ENCODE measurements at regions not wholly inside any gene's neighbourhood (a gene's known extent, or its start where the extent isn't known, plus 50 kb on each side); places are given as distances from the start of the nearest gene placed in this dataset.
"Not testable (repeated sequence)": the region's sequence is repeated elsewhere in the genome, so short reads cannot be mapped to it uniquely, and the experiment has no call there.

DNA sequence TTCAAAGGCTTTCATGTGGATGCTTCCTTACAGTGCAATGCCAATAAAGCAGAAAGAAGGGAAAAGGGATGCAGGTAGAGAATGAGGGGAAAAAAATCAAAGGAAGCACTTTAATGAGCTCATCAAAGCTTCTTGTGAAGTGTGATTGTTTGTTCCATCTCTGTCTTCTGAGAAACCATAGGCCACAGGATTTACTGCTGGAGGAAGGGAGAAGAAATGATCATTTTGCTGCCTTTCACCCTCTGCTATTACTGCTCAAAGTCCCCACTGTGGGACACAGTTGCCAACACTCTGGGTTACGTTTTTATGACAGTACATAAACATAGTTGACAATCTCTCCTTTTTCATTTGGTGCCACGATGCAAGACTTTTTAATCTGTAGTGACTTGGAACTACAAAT is 558.0 kb upstream of the TECRL start:
- DNase-seq (ENCODE audit: low spot score): no peak

DNA sequence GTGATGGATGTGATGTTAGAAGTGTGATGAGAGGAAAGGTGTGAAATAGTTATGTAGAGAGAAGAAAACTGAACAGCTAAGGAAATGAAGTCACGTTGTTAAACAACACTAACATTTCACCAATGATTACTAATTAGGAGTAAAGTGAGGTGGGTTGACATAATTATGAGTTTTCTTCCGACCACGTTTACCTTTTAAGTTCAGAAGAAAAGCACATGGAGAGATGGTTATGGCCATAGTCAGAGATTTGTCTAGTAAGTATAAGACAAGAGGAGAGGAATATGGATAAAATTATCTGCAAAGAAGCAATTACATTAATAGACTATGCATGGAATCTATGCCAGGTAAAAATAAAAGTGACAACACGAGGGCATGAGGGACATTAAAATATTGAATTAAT is 551.3 kb upstream of the TECRL start:
- no peak for DNase-seq (ENCODE audit: low spot score)

DNA sequence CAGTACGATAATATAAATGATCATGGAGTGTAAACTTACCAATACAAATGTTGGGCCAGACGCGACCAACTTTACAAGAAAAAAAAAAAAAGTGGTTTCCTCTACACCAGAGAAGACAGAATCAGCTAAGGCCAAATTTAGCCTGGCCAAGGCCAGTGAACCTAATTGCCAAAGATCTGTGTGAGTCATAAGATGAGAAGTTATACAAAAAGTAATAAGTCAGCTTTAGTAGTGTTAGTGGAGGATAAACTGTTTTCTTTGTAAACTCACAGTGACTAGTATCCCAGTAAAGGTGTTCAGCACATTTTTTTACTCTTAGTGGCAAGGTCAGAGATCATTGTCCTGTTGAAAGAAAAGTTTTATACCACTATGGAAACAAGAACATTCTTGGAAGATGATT is 531.4 kb upstream of the TECRL start:
- no peak for DNase-seq (ENCODE audit: low spot score)

DNA sequence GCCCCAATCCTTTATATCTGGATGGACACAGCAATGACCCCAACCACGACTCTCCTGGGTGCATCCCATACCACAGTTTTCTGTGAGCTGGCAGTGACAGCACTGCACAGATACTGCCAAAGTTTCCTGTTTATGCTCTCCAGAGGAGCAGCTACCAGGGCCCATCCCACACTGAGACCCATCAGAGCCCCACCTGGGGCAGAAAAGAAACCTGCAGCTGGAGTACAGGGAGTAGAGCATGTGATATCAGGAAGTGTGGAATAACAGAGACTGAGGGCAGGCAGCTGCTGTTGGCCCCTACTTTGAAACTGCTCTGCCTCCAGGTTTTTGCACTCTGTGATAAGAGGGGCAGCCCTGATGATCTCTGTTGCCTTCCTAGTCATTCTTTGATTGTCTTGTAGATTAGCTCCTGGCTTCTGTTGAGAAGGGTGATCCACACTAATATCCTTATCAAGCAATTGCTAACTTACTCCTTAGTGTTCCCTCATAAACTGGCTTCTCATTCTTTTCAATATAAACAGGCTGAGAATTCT is 526.3 kb upstream of the TECRL start:
- no peak for DNase-seq (ENCODE audit: low spot score)

DNA sequence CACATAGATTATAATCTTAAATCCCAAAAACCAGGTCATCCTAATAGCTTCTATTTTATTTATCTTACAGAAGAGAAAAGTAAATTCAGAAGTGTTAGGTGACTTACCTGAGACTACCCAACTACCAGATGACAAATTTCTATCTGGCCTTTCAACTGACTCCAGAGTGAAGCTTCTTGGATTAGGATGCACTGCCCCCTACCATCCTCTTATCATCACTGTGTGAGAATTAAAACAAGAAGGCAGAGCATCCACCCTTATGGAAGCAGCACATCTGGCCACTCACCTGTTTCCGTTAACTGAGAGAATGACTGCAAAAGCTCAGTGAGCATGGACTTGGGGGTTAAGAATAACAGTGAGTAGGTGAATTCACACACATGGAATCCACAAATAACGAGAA is 502.6 kb upstream of the TECRL start:
- no peak for DNase-seq (ENCODE audit: low spot score)

DNA sequence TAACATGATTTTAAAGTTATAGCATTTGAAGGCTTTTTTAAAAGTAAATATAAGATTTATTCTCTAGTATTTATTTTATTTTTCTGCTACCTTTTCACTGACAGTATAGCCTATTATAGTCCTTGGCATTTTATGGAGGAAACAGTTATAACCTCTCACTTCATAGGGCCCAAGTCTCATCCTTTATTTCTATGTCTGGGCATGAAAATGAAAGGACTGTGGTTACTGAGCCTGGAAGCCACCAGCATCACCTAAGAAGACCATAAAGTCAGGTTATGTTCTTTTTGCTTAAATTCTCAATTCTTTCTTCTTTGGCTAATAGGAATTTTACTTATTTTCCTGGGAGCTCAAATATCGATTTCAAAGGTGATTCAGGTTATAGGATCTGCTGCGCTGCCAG is 494.7 kb upstream of the TECRL start:
- DNase-seq (ENCODE audit: low spot score): no peak

DNA sequence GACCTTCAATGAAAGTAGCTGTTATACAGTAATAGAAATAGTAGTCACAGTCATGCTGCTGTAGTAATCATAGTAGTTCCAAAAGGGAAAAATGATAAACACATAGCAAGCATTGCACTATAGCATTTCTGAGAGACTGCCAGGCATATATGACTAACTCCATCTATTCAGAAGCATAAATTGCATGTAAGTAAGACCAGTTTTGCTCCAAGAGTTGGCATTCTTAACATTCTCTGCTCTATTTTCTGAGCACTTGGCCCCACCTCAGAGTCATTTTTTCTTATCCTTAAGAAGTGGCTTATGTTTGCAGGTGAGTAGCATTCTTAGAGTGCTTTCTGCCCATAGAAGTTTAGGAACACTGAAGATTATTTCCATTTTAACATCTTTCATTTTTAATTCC is 490.3 kb upstream of the TECRL start:
- no peak for DNase-seq (ENCODE audit: low spot score)

DNA sequence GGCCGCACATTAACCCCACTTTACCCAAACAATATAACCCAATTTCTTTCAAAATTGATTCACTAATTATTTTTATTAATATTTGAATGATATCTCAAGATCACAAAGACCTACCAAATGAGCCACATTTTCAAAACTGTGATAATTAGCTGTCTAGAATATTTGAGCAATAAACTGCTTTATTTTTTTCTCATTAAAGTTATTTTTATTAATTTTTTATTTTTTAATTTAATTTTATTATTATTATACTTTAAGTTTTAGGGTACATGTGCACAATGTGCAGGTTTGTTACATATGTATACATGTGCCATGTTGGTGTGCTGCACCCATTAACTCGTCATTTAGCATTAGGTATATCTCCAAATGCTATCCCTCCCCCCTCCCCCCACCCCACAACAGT is 489.8 kb upstream of the TECRL start:
- DNase-seq (ENCODE audit: low spot score): not testable (repeated sequence)

DNA sequence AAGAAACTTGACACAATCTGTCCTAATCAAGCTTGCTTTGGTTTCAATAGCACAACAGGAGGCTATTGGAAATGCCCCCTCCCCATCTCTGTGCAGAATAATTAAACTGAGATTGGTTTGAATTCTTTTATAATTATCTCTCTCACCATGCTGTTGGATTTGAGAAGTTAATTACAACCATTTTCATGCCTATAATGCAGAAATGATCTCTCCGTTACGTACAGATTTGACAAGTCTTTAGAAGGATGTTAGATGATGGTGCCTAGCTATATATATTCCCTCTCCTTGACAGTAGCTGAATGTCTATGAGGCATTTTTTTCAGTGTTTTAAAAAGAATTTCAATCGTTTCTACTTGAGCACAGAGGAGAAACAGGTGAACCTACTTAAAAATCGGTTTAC is 488.4 kb upstream of the TECRL start:
- no peak for DNase-seq (ENCODE audit: low spot score)

DNA sequence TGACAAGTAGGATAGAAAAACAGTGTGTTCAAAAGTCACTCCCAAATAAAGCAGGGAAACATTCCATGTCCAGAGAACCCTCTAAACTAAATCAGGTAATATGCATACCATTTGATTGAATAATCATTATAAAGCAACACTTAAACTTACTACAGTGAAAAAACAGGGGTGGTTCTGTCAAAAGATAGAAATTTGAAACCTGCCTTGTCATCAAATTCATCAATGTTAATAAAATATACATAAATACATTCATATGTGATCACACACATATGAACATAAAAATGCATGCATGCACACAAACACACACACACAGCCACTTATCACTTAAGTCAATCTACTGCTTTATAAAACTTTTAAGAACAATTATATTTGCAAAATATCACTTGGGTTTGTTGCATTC is 485.8 kb upstream of the TECRL start:
- DNase-seq (ENCODE audit: low spot score): no peak

DNA sequence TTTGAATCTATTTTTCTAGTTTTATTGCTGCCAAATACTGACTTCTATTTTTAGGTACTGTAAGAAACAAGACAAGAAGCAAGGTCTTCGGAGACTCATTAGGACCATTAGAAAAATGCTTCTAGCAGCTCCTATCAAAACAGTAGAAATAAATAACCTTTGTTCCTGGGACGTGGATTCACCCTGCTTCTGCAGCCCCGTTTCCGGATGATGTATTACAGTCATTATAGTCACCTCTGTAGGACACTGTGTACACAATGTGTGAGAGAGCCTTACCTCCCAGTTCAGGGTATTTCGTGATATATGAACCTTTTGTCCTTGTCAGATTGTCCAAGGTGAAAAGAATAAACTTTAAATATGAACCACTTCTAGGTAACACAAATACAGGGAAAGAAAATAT is 484.0 kb upstream of the TECRL start:
- DNase-seq (ENCODE audit: low spot score): no peak

DNA sequence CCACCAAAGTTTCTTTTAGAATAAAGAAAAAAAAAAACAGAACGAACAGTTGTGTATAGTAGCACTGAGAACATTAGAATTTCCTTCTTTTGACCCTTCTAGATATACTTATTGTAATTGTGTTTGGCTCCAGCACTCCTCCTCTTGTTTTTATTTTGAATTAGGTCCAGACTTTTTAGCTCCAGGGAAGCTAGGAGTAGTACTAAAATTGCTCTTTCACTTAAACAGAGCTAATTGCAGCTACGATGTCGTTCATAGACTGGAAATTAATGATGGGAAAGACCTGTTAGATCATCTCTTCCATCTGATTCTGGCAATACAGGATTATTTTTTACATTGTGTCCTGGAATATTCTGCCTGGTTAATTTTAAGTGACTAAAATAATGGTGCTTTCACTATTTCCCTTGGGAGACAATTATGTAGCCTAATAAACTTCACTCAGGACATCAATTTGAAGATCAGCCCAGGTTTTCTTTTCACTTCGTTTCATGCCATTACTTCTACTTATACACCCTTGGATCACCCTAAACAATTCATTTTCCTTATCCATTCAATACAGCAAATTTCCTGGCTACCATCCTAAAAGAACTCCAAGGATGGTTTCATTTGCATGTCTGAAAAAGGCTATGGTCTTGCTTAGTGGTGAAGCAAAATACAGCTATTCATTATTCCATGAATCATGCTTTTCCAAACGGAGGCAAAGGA is 480.8 kb upstream of the TECRL start:
- no peak for DNase-seq (ENCODE audit: low spot score)

DNA sequence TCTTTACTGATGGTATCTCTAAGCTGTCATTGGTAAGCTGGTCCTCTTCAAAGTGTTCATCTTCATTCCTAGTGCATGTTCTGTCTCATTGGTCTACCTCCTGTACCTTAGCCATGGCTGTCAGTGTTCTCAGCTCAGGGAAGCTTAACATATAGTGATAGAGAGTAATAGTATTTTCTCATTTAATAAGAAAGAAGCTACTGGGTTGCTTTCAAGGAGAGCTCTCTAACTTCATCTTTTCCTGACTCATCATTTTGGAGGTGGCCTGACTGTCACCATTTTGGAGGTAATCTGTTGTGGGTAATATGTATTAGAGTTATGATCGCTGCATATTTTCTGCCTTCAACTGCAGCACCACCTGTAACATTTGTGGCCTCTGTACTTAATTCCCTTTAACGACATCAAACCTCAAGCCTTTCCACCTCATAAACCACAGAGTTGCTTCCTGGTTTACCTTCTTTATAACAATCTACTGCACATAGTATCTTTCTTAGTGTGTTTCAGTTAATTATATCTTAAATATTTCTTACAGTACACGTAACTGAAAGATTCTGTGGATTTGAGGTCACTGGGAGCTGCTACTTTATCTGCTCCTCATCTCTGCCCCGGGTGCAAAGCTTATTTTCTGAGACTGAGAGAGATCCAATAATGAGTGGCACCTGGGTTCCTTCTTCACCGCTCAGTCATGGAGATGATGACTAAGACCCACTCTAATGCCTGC is 474.0 kb upstream of the TECRL start:
- DNase-seq (ENCODE audit: low spot score): no peak

DNA sequence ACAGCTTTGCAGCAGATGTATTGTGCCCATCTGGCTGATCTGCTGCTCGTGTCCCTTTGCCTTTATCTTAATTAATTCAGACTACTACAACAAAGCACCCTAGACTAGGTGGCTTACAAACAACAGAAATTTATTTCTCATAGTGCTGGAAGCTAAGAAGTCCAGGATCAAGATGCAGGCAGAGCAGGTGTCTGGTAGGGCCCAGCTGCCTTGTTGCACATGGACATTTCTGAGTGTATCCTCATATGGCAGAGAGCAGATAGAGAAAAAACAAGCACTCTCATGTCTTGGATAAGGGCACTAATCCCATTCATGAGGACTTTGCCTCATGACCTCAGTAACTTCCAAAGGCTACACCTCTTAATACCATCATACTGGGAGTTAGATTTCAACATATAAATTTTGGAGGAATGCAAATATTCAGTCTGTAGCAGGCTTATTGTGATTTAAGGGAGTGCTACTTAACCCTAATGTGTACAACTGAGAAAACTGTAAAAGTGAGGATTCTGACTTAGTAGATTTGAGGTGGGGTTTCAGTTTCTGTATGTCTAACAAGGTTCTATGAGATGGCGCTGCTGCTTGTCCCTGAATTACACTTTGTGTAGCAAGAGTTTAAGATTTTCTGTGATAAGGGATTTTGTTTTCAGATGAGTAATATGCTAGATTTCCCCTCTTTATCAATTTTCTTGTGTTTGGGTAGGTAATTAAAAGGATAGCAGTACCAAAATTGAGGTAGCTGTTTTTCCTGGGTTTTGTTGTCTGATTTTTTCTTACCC is 473.2 kb upstream of the TECRL start:
- DNase-seq (ENCODE audit: low spot score): no peak

DNA sequence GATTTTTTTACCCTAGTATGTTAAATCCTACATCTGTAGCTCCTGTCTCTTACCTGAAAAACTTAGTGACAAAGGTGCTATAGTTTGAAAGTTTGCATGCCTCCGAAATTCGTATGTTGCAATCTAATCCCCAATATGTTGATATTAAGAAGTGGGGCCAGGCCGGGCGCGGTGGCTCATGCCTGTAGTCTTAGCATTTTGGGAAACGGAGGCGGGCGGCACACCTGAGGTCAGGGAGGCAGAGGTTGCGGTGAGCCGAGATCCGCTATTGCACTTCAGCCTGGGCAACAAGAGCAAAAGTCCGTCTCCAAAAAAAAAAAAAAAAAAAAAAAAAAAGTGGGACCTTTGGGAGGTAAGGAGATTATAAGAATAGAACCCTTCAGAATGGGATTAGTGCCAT is 471.3 kb upstream of the TECRL start:
- DNase-seq (ENCODE audit: low spot score): no peak

DNA sequence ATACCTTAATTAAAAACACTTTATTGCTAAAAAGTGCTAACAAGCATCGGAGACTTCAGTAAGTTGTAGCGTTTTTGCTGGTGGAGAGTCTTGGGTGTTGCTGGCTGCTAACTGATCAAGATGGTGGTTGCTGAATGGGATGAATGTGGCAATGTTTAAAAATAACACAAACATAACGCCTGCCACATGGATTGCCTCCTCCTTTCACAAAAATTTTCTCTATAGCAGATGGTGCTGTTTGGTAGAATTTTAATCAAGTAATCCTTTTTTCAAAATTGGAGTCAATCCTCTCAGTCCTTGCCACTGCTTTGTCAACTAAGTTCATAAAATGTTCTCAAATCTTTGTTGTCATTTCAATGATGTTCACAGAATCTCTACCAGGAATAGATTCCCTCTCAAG is 466.8 kb upstream of the TECRL start:
- DNase-seq (ENCODE audit: low spot score): no peak

DNA sequence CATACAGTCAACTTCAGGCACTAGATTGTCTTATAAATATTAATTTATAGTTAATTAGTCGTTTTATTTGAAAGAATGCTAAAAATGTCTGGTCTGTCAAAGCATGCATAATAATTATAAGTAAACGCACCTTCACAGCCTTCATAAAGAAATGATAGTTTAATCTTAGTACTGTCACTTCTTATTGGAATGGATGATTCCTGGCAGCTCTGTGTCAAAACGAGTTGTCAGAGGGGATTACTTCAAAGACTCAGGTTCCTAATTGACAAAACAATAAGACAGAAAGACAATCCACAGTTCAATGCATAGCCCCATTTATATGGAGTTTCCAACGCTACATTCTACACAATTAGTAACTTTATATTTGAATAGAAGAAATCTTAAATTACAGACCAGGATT is 461.3 kb upstream of the TECRL start:
- DNase-seq (ENCODE audit: low spot score): no peak

DNA sequence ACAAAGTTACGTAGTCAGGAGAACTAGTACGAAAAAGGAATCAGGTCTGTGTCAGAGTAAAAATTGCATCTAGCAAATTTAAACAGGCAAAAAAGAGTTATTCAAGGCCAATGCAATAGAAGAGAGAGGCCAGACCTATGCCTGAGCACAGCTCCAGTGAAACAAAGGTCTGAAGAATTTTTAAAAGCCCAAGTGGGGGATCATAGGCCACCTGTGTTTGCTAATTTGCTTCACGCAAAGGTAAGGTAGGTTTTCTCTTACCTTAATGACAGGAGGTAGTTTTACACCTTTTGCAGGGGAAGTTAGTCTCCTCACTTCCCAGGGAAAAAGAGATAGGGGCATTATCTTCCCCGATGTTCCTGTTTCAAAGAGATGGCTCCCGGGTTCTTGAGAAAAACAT is 448.6 kb upstream of the TECRL start:
- DNase-seq (ENCODE audit: low spot score): no peak

DNA sequence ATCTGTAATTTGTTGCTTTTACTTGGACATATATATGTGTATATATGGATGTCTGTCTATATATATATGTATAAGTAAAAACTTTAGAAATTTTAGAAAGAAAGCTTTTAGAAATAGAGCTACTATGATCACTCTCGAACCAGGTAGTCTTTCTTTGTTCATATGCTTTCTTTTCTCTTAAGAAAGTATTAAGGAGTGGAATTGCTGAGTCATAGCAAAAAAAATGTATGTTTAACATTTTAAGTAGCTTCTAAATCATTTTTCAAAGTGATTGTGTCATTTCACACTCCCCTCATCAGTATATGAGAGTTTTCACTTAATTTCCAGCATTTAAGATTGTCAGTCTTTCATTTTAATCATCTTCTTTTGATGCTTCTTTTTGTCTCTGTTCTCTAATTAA is 447.9 kb upstream of the TECRL start:
- DNase-seq (ENCODE audit: low spot score): no peak

DNA sequence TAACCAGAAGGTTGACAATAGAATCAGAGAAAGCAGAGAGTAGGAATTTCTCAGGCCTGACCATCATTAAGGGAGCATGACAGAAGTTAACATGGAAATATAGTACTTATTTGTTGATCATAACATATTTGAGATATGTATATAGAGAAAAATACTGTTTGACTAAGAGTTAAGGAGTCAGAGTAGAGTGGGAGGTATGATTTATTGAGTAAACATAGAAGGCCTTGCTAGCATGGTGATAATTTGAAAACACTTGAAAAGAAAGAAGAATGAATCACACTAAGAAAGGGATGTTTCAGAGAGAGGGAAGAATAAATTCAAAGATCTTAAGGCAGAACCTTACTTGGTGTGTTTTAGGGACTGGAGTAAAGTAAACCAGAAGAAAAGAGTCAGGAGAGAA is 437.2 kb upstream of the TECRL start:
- no peak for DNase-seq (ENCODE audit: low spot score)

DNA sequence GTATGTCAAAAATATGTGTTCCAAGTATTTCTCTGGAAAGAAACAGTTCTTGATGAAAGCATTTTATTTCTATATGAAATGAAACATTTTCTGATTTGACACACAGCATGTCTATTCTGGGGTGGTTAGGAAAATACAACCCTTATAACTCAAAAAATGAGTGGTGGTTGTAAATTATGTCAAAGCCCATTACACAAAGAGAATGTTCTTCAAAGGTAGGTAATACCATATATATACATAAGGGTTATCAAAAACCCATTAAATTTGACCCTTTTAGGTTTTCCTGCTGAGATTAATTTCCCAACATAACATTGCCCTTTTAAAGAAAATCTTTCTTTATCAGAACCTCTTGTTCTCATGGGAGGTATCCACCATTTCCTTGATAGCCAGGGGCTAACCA is 420.5 kb upstream of the TECRL start:
- no peak for DNase-seq (ENCODE audit: low spot score)

DNA sequence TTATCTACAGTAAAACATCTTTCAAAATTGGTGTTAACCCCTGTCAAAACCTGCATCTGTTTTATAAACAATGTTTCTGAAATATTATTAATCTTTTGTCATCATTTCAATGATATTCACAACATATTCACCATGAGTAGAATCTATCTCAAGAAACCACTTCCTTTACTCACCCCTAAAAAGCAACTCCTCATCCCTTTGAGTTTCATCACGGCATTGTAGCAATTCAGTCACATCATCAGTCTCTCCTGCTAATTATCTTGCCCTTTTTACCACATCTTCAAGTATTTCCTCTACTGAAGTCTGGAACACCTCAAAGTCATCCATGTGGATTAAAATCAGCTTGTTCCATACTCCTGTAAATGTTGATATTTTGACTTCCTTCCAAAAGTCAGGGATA is 415.3 kb upstream of the TECRL start:
- no peak for DNase-seq (ENCODE audit: low spot score)

DNA sequence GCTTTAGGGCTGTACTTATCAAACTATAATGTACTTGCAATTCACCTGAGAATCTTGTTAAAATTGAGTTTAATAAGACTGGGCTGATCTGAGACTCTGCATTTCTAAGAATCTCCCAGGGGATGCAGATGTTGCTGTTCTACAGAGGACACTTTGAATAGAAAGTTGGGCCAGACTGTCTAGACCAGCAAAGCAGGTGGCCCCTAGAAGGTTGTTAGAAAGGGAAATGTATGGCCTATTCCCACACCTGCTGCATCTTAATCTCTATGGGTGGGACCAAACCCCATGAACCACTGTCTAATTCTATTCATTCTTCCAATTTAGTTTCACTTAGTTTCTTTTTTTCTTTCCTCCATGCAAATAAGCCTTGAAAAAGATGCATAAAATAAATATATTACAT is 413.2 kb upstream of the TECRL start:
- DNase-seq (ENCODE audit: low spot score): no peak
